ENCODE measurements at regions not wholly inside any gene's neighbourhood (a gene's known extent, or its start where the extent isn't known, plus 50 kb on each side); places are given as distances from the start of the nearest gene placed in this dataset.

- ATAC-seq (no peak), DNase-seq (no peak)
Observed at GRCh38 chr11:119473901-119474681, 51.1 kb upstream of the THY1 start.

- ATAC-seq, result no peak
- DNase-seq, result no peak
Observed at GRCh38 chr11:119473226-119473625, 50.3 kb upstream of the THY1 start.

- DNase-seq (no peak), ATAC-seq (no peak)
Observed at GRCh38 chr11:119472856-119473222, 49.9 kb upstream of the THY1 start.
